Endothelial cell of umbilical vein (primary cell): ENCODE measurements at regions not wholly inside any gene's neighbourhood (a gene's known extent, or its start where the extent isn't known, plus 50 kb on each side); places are given as distances from the start of the nearest gene placed in this dataset.
"Not testable (repeated sequence)": the region's sequence is repeated elsewhere in the genome, so short reads cannot be mapped to it uniquely, and the experiment has no call there.

Source experiments
- BruUV-seq: library from RNA; stranded (reverse); fragments of 400-500 nt; replicated peaks from 2 replicates; lab custom pipeline; 2021; lab: Mats Ljungman, UMichigan
- CTCF ChIA-PET: fragments of 300-600, 350-600 bp; sonication (Branson Sonifier 250); formaldehyde crosslinking; loops from one replicate; lab custom pipeline; 2021; ENCODE audit warnings: antibody characterized with exemption, inconsistent platforms; lab: Charles Lee
- POLR2A ChIA-PET: fragments of 300-600, 350-600 bp; sonication (Branson Sonifier 250); formaldehyde crosslinking; loops from one replicate; lab custom pipeline; 2021; ENCODE audit warnings: antibody characterized with exemption, inconsistent platforms; lab: Charles Lee
- DNase-seq: peaks from one replicate; pipeline ENCODE4 v3.0.0-alpha.2; 2011; ENCODE audit warnings: low read depth, low spot score
- FAIRE-seq: peaks from 2 replicates; lab custom pipeline; 2011; peaks lifted over from hg19 to GRCh38; lab: Jason Lieb, UNC
- H2AFZ ChIP-seq: 2 replicates; pipeline ENCODE4 v1.6.0; 2012; ENCODE audit warnings: low read depth, low read length, control low read depth, inconsistent platforms
- H3K27ac ChIP-seq: 2 replicates; pipeline ENCODE4 v1.5.1; 2011; ENCODE audit warnings: low read depth, mild to moderate bottlenecking, control low read depth, low read length, moderate library complexity; ENCODE audit not compliant: insufficient read depth
- H3K27me3 ChIP-seq, 2 experiments: 2 replicates each; pipeline versions ENCODE4 v1.6.0 to v1.6.1; 2011; ENCODE audit warnings: low read length in 2 of 2, mixed read lengths in 1 of 2; ENCODE audit not compliant: control insufficient read depth in 2 of 2, insufficient read depth in 2 of 2
- H3K36me3 ChIP-seq, 2 experiments: 2 replicates in 1 of 2; 3 replicates in 1 of 2; pipeline ENCODE4 v1.5.1; 2011; ENCODE audit warnings: low read length in 2 of 2, mild to moderate bottlenecking in 1 of 2, moderate library complexity in 1 of 2; ENCODE audit not compliant: control insufficient read depth in 2 of 2, insufficient read depth in 2 of 2; ENCODE audit errors: extremely low read depth in 1 of 2
- H3K4me1 ChIP-seq: 3 replicates; pipeline ENCODE4 v1.5.1; 2011; ENCODE audit warnings: mild to moderate bottlenecking, low read length; ENCODE audit not compliant: control insufficient read depth, insufficient read depth; ENCODE audit errors: extremely low read depth
- H3K4me2 ChIP-seq: 2 replicates; pipeline ENCODE4 v1.6.1; 2011; ENCODE audit warnings: low read length, control low read depth, mixed read lengths; ENCODE audit not compliant: insufficient read depth
- H3K4me3 ChIP-seq, 3 experiments: fragments of 200-600 bp in 1 of 3; sonication (generic), shearing (Covaris generic) in 1 of 3; replicated peaks in 1 of 3; 2 replicates each; pipeline ENCODE4 v1.5.1; 2011 to 2016; ENCODE audit warnings: control low read depth in 3 of 3, low read length in 3 of 3, mild to moderate bottlenecking in 2 of 3, inconsistent platforms in 1 of 3, low read depth in 1 of 3, moderate library complexity in 1 of 3; ENCODE audit not compliant: insufficient read depth in 1 of 3
- H3K79me2 ChIP-seq: 2 replicates; pipeline ENCODE4 v1.6.0; 2012; ENCODE audit warnings: low read length, inconsistent platforms; ENCODE audit not compliant: control insufficient read depth, insufficient read depth
- H3K9ac ChIP-seq: replicated peaks from 2 replicates; pipeline ENCODE3; 2011; ENCODE audit warnings: low read length, control low read depth; ENCODE audit not compliant: insufficient read depth; ENCODE audit errors: extremely low read depth
- H3K9me1 ChIP-seq: replicated peaks from 3 replicates; pipeline ENCODE4 v1.6.0; 2011; ENCODE audit warnings: mild to moderate bottlenecking, low read length; ENCODE audit not compliant: control insufficient read depth, insufficient read depth; ENCODE audit errors: extremely low read depth
- H3K9me3 ChIP-seq: replicated peaks from 2 replicates; pipeline ENCODE4 v1.5.1; 2012; ENCODE audit warnings: low read length, inconsistent platforms; ENCODE audit not compliant: control insufficient read depth, insufficient read depth
- H4K20me1 ChIP-seq: replicated peaks from 2 replicates; pipeline ENCODE3; 2011; ENCODE audit warnings: mild to moderate bottlenecking, low read length; ENCODE audit not compliant: control insufficient read depth, insufficient read depth; ENCODE audit errors: extremely low read depth
- CTCF ChIP-seq, 2 donors: IDR thresholded peaks; 1 replicate in 1 of 2; 2 replicates in 1 of 2; pipeline ENCODE4 v1.5.1; 2011; ENCODE audit warnings: low read length in 2 of 2, mild to moderate bottlenecking in 2 of 2, moderate library complexity in 2 of 2, control low read depth in 1 of 2, inconsistent platforms in 1 of 2, low read depth in 1 of 2; ENCODE audit not compliant: insufficient read depth in 1 of 2; ENCODE audit errors: extremely low read depth in 1 of 2
- EZH2 ChIP-seq: IDR thresholded peaks from 2 replicates; pipeline ENCODE4 v1.6.1; 2012; ENCODE audit warnings: borderline replicate concordance, low read depth, mild to moderate bottlenecking, moderate library complexity, low read length, inconsistent platforms; ENCODE audit not compliant: severe bottlenecking
- FOS ChIP-seq: IDR thresholded peaks from 2 replicates; pipeline ENCODE4 v1.6.1; 2011; ENCODE audit warnings: mild to moderate bottlenecking, low read length, moderate library complexity, borderline replicate concordance; ENCODE audit not compliant: insufficient read depth
- GATA2 ChIP-seq: IDR thresholded peaks from 2 replicates; pipeline ENCODE4 v1.7.0; 2011; ENCODE audit warnings: low read depth, mild to moderate bottlenecking, moderate library complexity, mixed read lengths, low read length; ENCODE audit not compliant: insufficient read length, insufficient read depth
- JUN ChIP-seq: IDR thresholded peaks from 2 replicates; pipeline ENCODE4 v1.6.1; 2011; ENCODE audit warnings: borderline replicate concordance, low read depth; ENCODE audit not compliant: insufficient read length, insufficient read depth
- MAX ChIP-seq: IDR thresholded peaks from 2 replicates; pipeline ENCODE4 v1.6.1; 2011; ENCODE audit not compliant: insufficient read depth, insufficient read length
- MYC ChIP-seq: IDR thresholded peaks from one replicate; pipeline ENCODE4 v1.6.1; 2011; ENCODE audit warnings: mild to moderate bottlenecking, low read depth, low read length
- POLR2A ChIP-seq: IDR thresholded peaks from 2 replicates; pipeline ENCODE4 v1.6.1; 2012; ENCODE audit warnings: low read depth, mild to moderate bottlenecking, control low read depth, low read length
- POLR2AphosphoS5 ChIP-seq: IDR thresholded peaks from 2 replicates; pipeline ENCODE4 v1.6.1; 2012; ENCODE audit warnings: low read depth, mild to moderate bottlenecking, control low read depth, low read length, moderate library complexity; ENCODE audit not compliant: insufficient read depth
- dilution Hi-C: fragments of 300-500 bp; cut with MboI; formaldehyde crosslinking; loops from one replicate; pipeline ENCODE4 v1.15.0; 2019; ENCODE audit warnings: low sequenced_read_pairs; ENCODE audit not compliant: extremely low pct_ligation_motif_present
- intact Hi-C: fragments of 100-400 bp; cut with micrococcal nuclease; formaldehyde crosslinking; loops from one replicate; pipeline ENCODE4 v1.10.0; 2022

- DNase-seq (no peak), FAIRE-seq (no peak)
- Histone ChIP-seq H3K27me3 (no peaks in the 10 kb centered on the region), H3K79me2 (no peaks in the 10 kb centered on the region), H3K9me3 (no peaks in the 10 kb centered on the region), H3K4me1 (peaks cover 28% of the 10 kb centered on the region), H3K36me3 (no peaks in the 10 kb centered on the region), H4K20me1 (no peaks in the 10 kb centered on the region), H3K27ac (no peak overlapping the region), H3K9me1 (no peaks in the 10 kb centered on the region), H3K9ac (no peak overlapping the region), H3K4me3 (no peak overlapping the region), H3K4me2 (no peak overlapping the region), H2AFZ (no peak overlapping the region)
- ChIA-PET CTCF (no interaction called here), POLR2A (no interaction called here)
- dilution Hi-C loops: no loop called here
- intact Hi-C loops: loop anchor here (10.0 kb wide), 1 partner anchor 188 kb away; the partner anchor contains the start of gene CEP135
- TF ChIP-seq EZH2: no peak
- no peak for TF ChIP-seq POLR2AphosphoS5
- no peak for TF ChIP-seq MAX
- no peak for TF ChIP-seq CTCF (IDR thresholded peaks at IDR 0.05; ENCODE audit: extremely low read depth in 1 of 2, insufficient read depth in 1 of 2, low read depth in 1 of 2, low read length in 2 of 2)
- no peak for TF ChIP-seq JUN
- no peak for TF ChIP-seq POLR2A
- no peak for TF ChIP-seq FOS
- TF ChIP-seq MYC: no peak
- no peak for TF ChIP-seq GATA2
- BruUV-seq: no TSS peak
These were observed 184.1 kb downstream of the CEP135 start for GRCh38 chr4:56132835-56133234.

- H3K9ac ChIP-seq, POLR2A ChIA-PET, H3K36me3 ChIP-seq, H3K4me3 ChIP-seq, BruUV-seq, H4K20me1 ChIP-seq, H3K4me2 ChIP-seq, H3K79me2 ChIP-seq, H3K27ac ChIP-seq, CTCF ChIA-PET, DNase-seq, H2AFZ ChIP-seq, H3K27me3 ChIP-seq, H3K9me1 ChIP-seq, dilution Hi-C loops, H3K9me3 ChIP-seq, FAIRE-seq: not testable (repeated sequence)
- peaks cover 31% of the 10 kb centered on the region for H3K4me1 ChIP-seq
- intact Hi-C loops: loop anchor here (10.0 kb wide), 1 partner anchor 187 kb away; the partner anchor contains the start of gene CEP135
These were observed 183.4 kb downstream of the CEP135 start for GRCh38 chr4:56132188-56132587.
